Spleen (tissue), 11 donors: ENCODE measurements at regions not wholly inside any gene's neighbourhood (a gene's known extent, or its start where the extent isn't known, plus 50 kb on each side); places are given as distances from the start of the nearest gene placed in this dataset.

Experiments
- DNase-seq: peaks from one replicate; pipeline ENCODE4 v3.0.0-alpha.2; 2020
- H3K27ac ChIP-seq, 8 donors: fragments of 200-600 bp; sonication (generic) in 7 of 8; 1 replicate in 4 of 8; 2 replicates in 4 of 8; pipeline versions ENCODE4 v1.5.0 to v1.8.0; 2016 to 2021; ENCODE audit warnings: inconsistent platforms in 4 of 8, mild to moderate bottlenecking in 4 of 8, moderate library complexity in 1 of 8
- H3K27me3 ChIP-seq, 7 donors: fragments of 200-600 bp; sonication (generic) in 6 of 7; replicated peaks in 1 of 7; 1 replicate in 4 of 7; 2 replicates in 3 of 7; pipeline versions ENCODE4 v1.5.0 to v1.8.0; 2016 to 2021; ENCODE audit warnings: inconsistent platforms in 3 of 7, mild to moderate bottlenecking in 1 of 7
- H3K36me3 ChIP-seq, 6 donors: fragments of 200-600 bp; sonication (generic) in 5 of 6; 1 replicate in 4 of 6; 2 replicates in 2 of 6; pipeline versions ENCODE4 v1.5.0 to v1.8.0; 2016 to 2021; ENCODE audit warnings: inconsistent platforms in 2 of 6
- H3K4me1 ChIP-seq, 6 donors: fragments of 200-600 bp; sonication (generic) in 5 of 6; 1 replicate in 3 of 6; 2 replicates in 3 of 6; pipeline versions ENCODE4 v1.5.0 to v1.8.0; 2016 to 2021; ENCODE audit warnings: inconsistent platforms in 3 of 6
- H3K4me3 ChIP-seq, 8 donors: fragments of 200-600 bp; sonication (generic) in 7 of 8; 1 replicate in 4 of 8; 2 replicates in 4 of 8; pipeline versions ENCODE4 v1.5.0 to v1.8.0; 2016 to 2021; ENCODE audit warnings: inconsistent platforms in 4 of 8, mild to moderate bottlenecking in 4 of 8, moderate library complexity in 2 of 8
- H3K9me3 ChIP-seq, 8 donors: fragments of 200-600 bp; sonication (generic) in 7 of 8; 1 replicate in 4 of 8; 2 replicates in 4 of 8; pipeline versions ENCODE4 v1.5.0 to v1.8.0; 2016 to 2021; ENCODE audit warnings: inconsistent platforms in 4 of 8
- POLR2A ChIP-seq, 3 donors: fragments of 450-650 bp; IDR thresholded peaks; one replicate each; pipeline ENCODE4 v1.5.1; 2017; ENCODE audit warnings: antibody characterized with exemption in 3 of 3, mild to moderate bottlenecking in 1 of 3
- POLR2AphosphoS5 ChIP-seq, 3 donors: sonication (generic); formaldehyde crosslinking; IDR thresholded peaks; one replicate each; pipeline ENCODE4 v1.5.1; 2017; ENCODE audit warnings: antibody characterized with exemption in 3 of 3
- WGBS, 5 donors: extraction: QIAGEN DNeasy Blood & Tissue Kit in 3 of 5; methylation state at CpG; one replicate each; pipeline versions ENCODE4 v1.1.5 to v1.1.7; 2013 to 2018; 5-methylcytosine and 5-hydroxymethylcytosine counted together
- intact Hi-C: fragments of 100-400 bp; cut with DNase I; formaldehyde crosslinking; loops from one replicate; pipeline ENCODE4 v1.15.0; 2023; ENCODE audit warnings: low total_unique reads
- TF ChIP-seq, protein P1 (sequence below), 11 experiments: fragments of 200-600 bp in 7 of 11; fragments of 450-650 bp in 4 of 11; sonication (generic) in 4 of 11; IDR thresholded peaks in 8 of 11; conservative IDR thresholded peaks in 3 of 11; 1 replicate in 7 of 11; 2 replicates in 4 of 11; pipeline versions ENCODE4 v1.4.0 to v1.8.0; 2016 to 2021; ENCODE audit warnings: antibody characterized with exemption in 11 of 11, inconsistent platforms in 4 of 11, mild to moderate bottlenecking in 1 of 11
- donor health status: healthy with polysubstance abuse.
- donor health status: DM: no; HTN: no; CAD: no; lungs with moderate emphysema.
- donor health status: DM: no; HTN: no; CAD: no.
- donor health status: Bipolar disorder and iron deficiency.
- donor health status: healthy.
- donor health status: DM: no; HTN: no; CAD: no.
- donor health status: DM: yes; HTN: yes; CAD: no.

DNA sequence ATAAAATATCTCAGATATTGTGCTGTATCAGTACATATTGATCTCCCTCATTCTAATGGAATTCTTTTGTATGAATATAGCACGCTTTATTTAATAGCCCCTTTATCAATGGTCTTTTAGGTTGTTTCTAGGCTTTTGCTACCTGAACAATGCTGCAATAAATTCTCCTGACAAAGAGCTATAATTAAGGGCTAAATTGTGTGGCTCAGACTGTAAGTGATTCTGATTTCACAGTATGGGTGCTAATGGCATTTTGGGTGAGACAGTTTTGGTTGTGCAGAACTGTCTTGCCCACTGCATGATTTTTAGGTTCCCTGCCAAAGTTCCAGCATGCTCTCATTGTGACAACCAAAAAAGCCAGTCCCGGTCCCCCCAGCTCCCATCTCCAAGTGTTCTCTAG, 363.2 kb downstream of the REEP3 start:
- Histone ChIP-seq H3K4me1 (no peaks in the 10 kb centered on the region), H3K4me3 (no peak overlapping the region), H3K27me3 (peaks cover 0 to 11% (median 0%) of the 10 kb centered on the region in 7 donors), H3K27ac (no peak overlapping the region), H3K9me3 (peaks cover 0 to 22% (median 11%) of the 10 kb centered on the region in 8 donors), H3K36me3 (no peaks in the 10 kb centered on the region)
- TF ChIP-seq POLR2A (IDR thresholded peaks at IDR 0.05) (no peak), POLR2AphosphoS5 (IDR thresholded peaks at IDR 0.05) (no peak)
- TF ChIP-seq, protein P1, sequence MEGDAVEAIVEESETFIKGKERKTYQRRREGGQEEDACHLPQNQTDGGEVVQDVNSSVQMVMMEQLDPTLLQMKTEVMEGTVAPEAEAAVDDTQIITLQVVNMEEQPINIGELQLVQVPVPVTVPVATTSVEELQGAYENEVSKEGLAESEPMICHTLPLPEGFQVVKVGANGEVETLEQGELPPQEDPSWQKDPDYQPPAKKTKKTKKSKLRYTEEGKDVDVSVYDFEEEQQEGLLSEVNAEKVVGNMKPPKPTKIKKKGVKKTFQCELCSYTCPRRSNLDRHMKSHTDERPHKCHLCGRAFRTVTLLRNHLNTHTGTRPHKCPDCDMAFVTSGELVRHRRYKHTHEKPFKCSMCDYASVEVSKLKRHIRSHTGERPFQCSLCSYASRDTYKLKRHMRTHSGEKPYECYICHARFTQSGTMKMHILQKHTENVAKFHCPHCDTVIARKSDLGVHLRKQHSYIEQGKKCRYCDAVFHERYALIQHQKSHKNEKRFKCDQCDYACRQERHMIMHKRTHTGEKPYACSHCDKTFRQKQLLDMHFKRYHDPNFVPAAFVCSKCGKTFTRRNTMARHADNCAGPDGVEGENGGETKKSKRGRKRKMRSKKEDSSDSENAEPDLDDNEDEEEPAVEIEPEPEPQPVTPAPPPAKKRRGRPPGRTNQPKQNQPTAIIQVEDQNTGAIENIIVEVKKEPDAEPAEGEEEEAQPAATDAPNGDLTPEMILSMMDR (IDR thresholded peaks at IDR 0.05 in 8 of 11, conservative IDR thresholded peaks at IDR 0.05 in 3 of 11): no peak
- intact Hi-C loops: no loop called here
- no peak for DNase-seq
- WGBS, 5 donors: 86 to 94% (median 93%) methylated on average over 2 of the region's 2 CpGs

DNA sequence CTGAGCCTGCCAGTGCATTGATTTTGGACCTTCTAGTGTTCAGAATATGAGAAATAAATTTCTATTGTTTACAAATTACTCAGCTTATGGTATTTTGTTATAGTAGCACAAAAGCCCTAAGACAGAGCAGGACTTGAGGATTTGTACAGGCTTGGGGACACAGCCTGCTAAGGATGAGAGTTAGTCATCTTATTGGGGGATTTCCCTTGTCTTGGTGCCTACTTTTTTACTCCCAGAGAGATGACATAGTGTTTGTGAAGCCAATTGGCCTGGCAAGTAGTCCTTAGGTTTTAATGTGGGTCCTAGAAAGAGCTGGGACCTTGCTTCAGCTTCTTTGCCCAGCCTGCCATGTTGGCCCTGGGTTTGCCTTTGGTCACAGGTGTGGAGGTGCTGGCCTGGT, 364.0 kb downstream of the REEP3 start:
- Histone ChIP-seq H3K27me3 (peaks cover 0 to 11% (median 0%) of the 10 kb centered on the region in 7 donors), H3K4me3 (no peak overlapping the region), H3K36me3 (no peaks in the 10 kb centered on the region), H3K9me3 (peaks cover 0 to 16% (median 8%) of the 10 kb centered on the region in 8 donors), H3K4me1 (no peaks in the 10 kb centered on the region), H3K27ac (no peak overlapping the region)
- intact Hi-C loops: no loop called here
- no peak for DNase-seq
- TF ChIP-seq POLR2AphosphoS5 (IDR thresholded peaks at IDR 0.05) (no peak), POLR2A (IDR thresholded peaks at IDR 0.05) (no peak)
- TF ChIP-seq, protein P1 (IDR thresholded peaks at IDR 0.05 in 8 of 11, conservative IDR thresholded peaks at IDR 0.05 in 3 of 11): no peak

DNA sequence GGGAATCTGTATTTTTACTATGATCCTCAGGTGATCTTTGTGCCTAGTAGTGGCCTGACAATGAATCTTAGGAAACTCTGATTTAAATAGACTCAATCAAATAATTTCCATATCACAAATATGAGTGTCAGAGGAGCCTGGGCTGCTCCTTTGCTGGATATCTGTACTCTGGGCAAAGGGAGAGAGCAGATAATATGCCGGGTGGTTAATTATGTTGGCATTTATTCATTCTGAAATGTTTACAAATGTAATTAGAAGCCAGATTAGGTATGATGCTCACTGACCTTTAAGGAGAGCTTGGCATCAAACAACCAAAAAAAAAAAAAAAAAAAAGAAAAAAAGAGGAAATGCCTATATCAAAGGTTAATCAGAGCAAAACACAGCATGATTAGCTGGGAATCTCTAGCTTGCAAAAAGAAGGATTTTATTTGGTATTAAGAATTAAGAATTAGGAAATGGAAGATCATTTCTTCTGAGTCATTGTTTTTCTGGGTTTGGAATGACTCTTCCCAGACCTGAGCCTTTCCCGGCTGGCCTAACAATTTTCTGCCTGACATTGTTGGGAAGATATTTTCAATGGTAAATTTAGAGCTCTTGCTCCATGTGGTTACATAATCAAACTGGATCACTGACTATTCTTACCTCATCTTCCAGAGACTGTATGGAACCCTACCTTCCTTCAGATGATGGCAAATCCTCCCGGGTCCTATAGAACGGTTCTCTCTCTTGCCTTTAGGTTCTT, 365.3 kb downstream of the REEP3 start:
- 90 to 95% (median 91%) methylated on average over 4 of the region's 4 CpGs for WGBS, 5 donors
- Histone ChIP-seq H3K27ac (no peak overlapping the region), H3K36me3 (no peaks in the 10 kb centered on the region), H3K4me3 (no peak overlapping the region), H3K27me3 (peaks cover 0 to 11% (median 0%) of the 10 kb centered on the region in 7 donors), H3K4me1 (no peaks in the 10 kb centered on the region), H3K9me3 (peaks cover 0 to 4% (median 0%) of the 10 kb centered on the region in 8 donors)
- intact Hi-C loops: no loop called here
- no peak for TF ChIP-seq POLR2A (IDR thresholded peaks at IDR 0.05)
- DNase-seq: no peak

DNA sequence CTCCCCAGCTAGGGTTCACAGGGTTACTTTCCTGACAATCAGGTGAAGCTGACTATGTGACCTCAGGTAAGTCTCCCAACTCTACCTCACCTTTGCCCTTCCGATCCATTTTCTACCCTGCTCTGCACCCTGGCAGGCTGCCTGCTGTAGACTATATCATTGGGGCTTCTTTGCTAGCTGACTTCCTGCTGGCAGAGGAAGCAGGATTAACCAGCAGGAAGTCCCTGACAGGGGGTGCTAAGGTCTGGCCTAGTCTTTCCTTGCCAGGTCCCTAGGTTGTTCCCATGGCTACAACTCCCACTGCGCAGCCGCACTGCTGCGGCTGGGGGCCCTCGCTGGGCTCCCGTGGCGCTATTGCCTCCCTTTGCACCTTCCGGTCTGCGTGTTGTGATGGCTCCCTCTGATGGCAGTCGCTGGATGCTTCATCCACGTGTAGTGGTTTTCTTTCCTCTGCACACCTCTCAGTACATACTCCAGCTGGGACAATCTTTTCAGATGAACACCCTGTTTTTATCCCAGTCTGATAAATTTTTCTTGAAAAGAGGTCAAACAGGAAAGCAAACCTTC, 365.9 kb downstream of the REEP3 start:
- H3K9me3 ChIP-seq: no peaks in the 10 kb centered on the region
- H3K27ac ChIP-seq: no peak overlapping the region
- no peak overlapping the region for H3K4me3 ChIP-seq
- WGBS, 5 donors: 67 to 85% (median 83%) methylated on average over 11 of the region's 11 CpGs
- intact Hi-C loops: no loop called here
- no peaks in the 10 kb centered on the region for H3K36me3 ChIP-seq
- peaks cover 0 to 7% (median 0%) of the 10 kb centered on the region in 7 donors for H3K27me3 ChIP-seq
- DNase-seq: no peak
- TF ChIP-seq POLR2AphosphoS5 (IDR thresholded peaks at IDR 0.05) (no peak), POLR2A (IDR thresholded peaks at IDR 0.05) (no peak)
- TF ChIP-seq, protein P1 (IDR thresholded peaks at IDR 0.05 in 8 of 11, conservative IDR thresholded peaks at IDR 0.05 in 3 of 11): no peak
- H3K4me1 ChIP-seq: no peaks in the 10 kb centered on the region
